Calu3 (cell line): ENCODE measurements at regions not wholly inside any gene's neighbourhood (a gene's known extent, or its start where the extent isn't known, plus 50 kb on each side); places are given as distances from the start of the nearest gene placed in this dataset.

Experiments
- BruUV-seq: library from RNA; stranded (reverse); fragments of 400-500 nt; replicated peaks from 2 replicates; lab custom pipeline; 2021; lab: Mats Ljungman, UMichigan
- CTCF ChIA-PET: fragments of 300-600 bp; sonication (Branson Sonifier 250); formaldehyde crosslinking; loops from one replicate; lab custom pipeline; 2022; ENCODE audit warnings: antibody characterized with exemption; lab: Charles Lee
- DNase-seq: peaks from one replicate; pipeline ENCODE4 v3.0.0; 2022
- H3K27ac Mint-ChIP-seq: one replicate; pipeline ENCODE4 v1.8.0; 2022; ENCODE audit warnings: mixed read lengths; ENCODE audit not compliant: unreplicated experiment
- H3K27me3 Mint-ChIP-seq: one replicate; pipeline ENCODE4 v1.8.0; 2022; ENCODE audit warnings: mixed read lengths; ENCODE audit not compliant: unreplicated experiment
- H3K36me3 Mint-ChIP-seq: one replicate; pipeline ENCODE4 v1.8.0; 2022; ENCODE audit warnings: mild to moderate bottlenecking, moderate library complexity, mixed read lengths; ENCODE audit not compliant: insufficient read depth, unreplicated experiment
- H3K4me1 Mint-ChIP-seq: one replicate; pipeline ENCODE4 v1.8.0; 2022; ENCODE audit warnings: mild to moderate bottlenecking, low read depth, mixed read lengths; ENCODE audit not compliant: unreplicated experiment
- H3K4me3 Mint-ChIP-seq: one replicate; pipeline ENCODE4 v1.8.0; 2022; ENCODE audit warnings: mild to moderate bottlenecking, low read depth, moderate library complexity, mixed read lengths; ENCODE audit not compliant: unreplicated experiment
- H3K9me3 Mint-ChIP-seq: one replicate; pipeline ENCODE4 v1.8.0; 2022; ENCODE audit warnings: low read depth, mixed read lengths; ENCODE audit not compliant: unreplicated experiment
- CTCF ChIP-seq: fragments of 200-600 bp; IDR thresholded peaks from one replicate; pipeline ENCODE4 v1.8.0; 2022; ENCODE audit warnings: antibody characterized with exemption; ENCODE audit not compliant: unreplicated experiment
- intact Hi-C: fragments of 100-400 bp; cut with micrococcal nuclease; formaldehyde crosslinking; loops from one replicate; pipeline ENCODE4 v1.10.0; 2022; ENCODE audit not compliant: unreplicated experiment

GRCh38 chr4:54976031-54976430 is 149.4 kb downstream of the KDR start:
- Mint-ChIP-seq H3K36me3 (no peaks in the 10 kb centered on the region), H3K27ac (no peak overlapping the region), H3K27me3 (no peaks in the 10 kb centered on the region), H3K9me3 (no peaks in the 10 kb centered on the region), H3K4me1 (peaks cover 8% of the 10 kb centered on the region), H3K4me3 (no peak overlapping the region)
- no peak for DNase-seq
- CTCF ChIA-PET: interaction anchor here (1.0 kb wide), 1 partner anchor 618 kb away, joined by 3 read pairs; no protein-coding TSS in a partner anchor
- BruUV-seq: no TSS peak
- intact Hi-C loops: loop anchor here (10.0 kb wide), 2 partner anchors 209 to 759 kb away; no protein-coding TSS in a partner anchor
- no peak for TF ChIP-seq CTCF

- no peak for TF ChIP-seq CTCF
- CTCF ChIA-PET: no interaction called here
- no peak overlapping the region for H3K27ac Mint-ChIP-seq
- H3K4me3 Mint-ChIP-seq: no peak overlapping the region
- intact Hi-C loops: loop anchor here (5.0 to 10.0 kb wide), 3 partner anchors 211 to 761 kb away; partner anchors contain the start of gene TMEM165
- no peak for DNase-seq
- BruUV-seq: no TSS peak
- H3K36me3 Mint-ChIP-seq: no peaks in the 10 kb centered on the region
- no peaks in the 10 kb centered on the region for H3K9me3 Mint-ChIP-seq
- H3K27me3 Mint-ChIP-seq: no peaks in the 10 kb centered on the region
- H3K4me1 Mint-ChIP-seq: peaks cover 8% of the 10 kb centered on the region
Measured at GRCh38 chr4:54973784-54974183, 151.6 kb downstream of the KDR start.

GRCh38 chr4:54971474-54971950 is 153.9 kb downstream of the KDR start:
- Mint-ChIP-seq H3K4me3 (no peak overlapping the region), H3K27me3 (no peaks in the 10 kb centered on the region), H3K9me3 (no peaks in the 10 kb centered on the region), H3K36me3 (no peaks in the 10 kb centered on the region), H3K4me1 (peaks cover 8% of the 10 kb centered on the region), H3K27ac (no peak overlapping the region)
- intact Hi-C loops: loop anchor here (1.0 to 10.0 kb wide), 4 partner anchors 213 to 763 kb away; partner anchors contain the start of gene TMEM165
- peak; percentile 15 for DNase-seq
- BruUV-seq: no TSS peak
- CTCF ChIA-PET: interaction anchor here (0.7 to 1.4 kb wide), 5 partner anchors 213 to 466 kb away, joined by 3 to 9 read pairs (median 4); no protein-coding TSS in a partner anchor
- peak; percentile 69 for TF ChIP-seq CTCF

GRCh38 chr4:54967289-54967688 is 158.1 kb downstream of the KDR start:
- TF ChIP-seq CTCF: no peak
- peaks cover 12% of the 10 kb centered on the region for H3K27me3 Mint-ChIP-seq
- intact Hi-C loops: loop anchor here (10.0 kb wide), 1 partner anchor 112 kb away; no protein-coding TSS in a partner anchor

More at GRCh38 chr4:54967289-54967688, 158.1 kb downstream of the KDR start:
- no peak overlapping the region for H3K4me3 Mint-ChIP-seq
- CTCF ChIA-PET: no interaction called here
- H3K27ac Mint-ChIP-seq: no peak overlapping the region
- BruUV-seq: no TSS peak
- no peaks in the 10 kb centered on the region for H3K9me3 Mint-ChIP-seq
- H3K36me3 Mint-ChIP-seq: no peaks in the 10 kb centered on the region
- no peak for DNase-seq
- H3K4me1 Mint-ChIP-seq: peaks cover 8% of the 10 kb centered on the region
